ENCODE measurements at regions not wholly inside any gene's neighbourhood (a gene's known extent, or its start where the extent isn't known, plus 50 kb on each side); places are given as distances from the start of the nearest gene placed in this dataset.
A peak's percentile ranks its signal among the peaks of the same experiment; 100 is the strongest.

DNA sequence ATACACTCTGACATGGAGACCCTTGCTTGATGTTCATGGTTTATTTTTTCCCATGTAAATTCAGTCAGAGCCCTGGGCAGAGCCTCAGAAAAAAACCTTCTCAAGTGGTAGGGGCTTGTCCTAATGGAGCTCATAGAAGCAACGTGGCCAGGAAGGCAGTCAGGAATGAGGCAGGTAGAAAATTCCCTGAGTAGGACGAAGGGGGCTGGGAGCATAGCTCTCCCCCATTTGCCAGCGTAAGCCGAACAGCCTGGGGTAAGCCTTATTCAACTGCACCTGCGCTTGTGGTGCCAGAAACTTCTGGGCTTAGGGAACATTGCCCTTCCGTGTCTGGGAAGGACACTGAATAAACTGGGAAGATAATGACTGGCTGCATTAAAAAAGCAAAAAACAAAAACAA, 238.5 kb upstream of the ROPN1 start:
- no peak overlapping the region for H3K4me2 ChIP-seq
- no peak for TF ChIP-seq Cebpa-rat (IDR thresholded peaks at IDR 0.05)
- no peak overlapping the region for H3K4me3 ChIP-seq
- peaks cover 6% of the 10 kb centered on the region; the same call in 1 of the 2 replicates for H3K9me3 ChIP-seq
- no peaks in the 10 kb centered on the region for H3K4me1 ChIP-seq
- no peak overlapping the region for H3K27ac ChIP-seq
- H3K9ac ChIP-seq = no peak overlapping the region
- H4K20me1 ChIP-seq = 0 out of 2 replicates have a peak, but pooled peaks cover 5% of the 10 kb centered on the region
- H3K27me3 ChIP-seq = no peaks in the 10 kb centered on the region
- peaks cover 9% of the 10 kb centered on the region; the same call in 1 of the 2 replicates for H3K36me3 ChIP-seq

DNA sequence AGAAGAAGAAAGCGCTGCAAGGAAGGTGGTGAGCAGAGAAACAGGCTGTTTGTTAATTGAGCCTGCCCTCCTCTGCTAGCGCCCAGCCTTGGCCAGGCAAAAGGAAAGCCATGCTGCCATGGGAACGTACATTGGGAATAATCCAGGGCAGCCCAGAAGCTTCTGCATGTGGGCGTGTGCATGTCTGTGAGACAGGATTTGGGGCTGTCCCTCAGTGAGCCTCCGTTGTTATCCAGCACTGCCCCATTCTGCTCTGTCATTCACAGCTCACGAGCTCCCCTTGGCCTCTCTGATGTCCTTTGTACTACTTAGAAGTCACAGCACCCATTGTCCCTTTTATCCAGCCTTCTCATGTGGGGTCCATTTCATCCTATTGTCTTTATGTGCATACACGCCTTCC, 239.1 kb upstream of the ROPN1 start:
- no peak for TF ChIP-seq Cebpa-rat (IDR thresholded peaks at IDR 0.05)
- Histone ChIP-seq H3K27ac (no peak overlapping the region), H3K4me3 (no peak overlapping the region), H3K27me3 (no peaks in the 10 kb centered on the region), H3K4me1 (no peaks in the 10 kb centered on the region), H4K20me1 (0 out of 2 replicates have a peak, but pooled peaks cover 5% of the 10 kb centered on the region), H3K9ac (no peak overlapping the region), H3K4me2 (no peak overlapping the region), H3K9me3 (peaks cover 6% of the 10 kb centered on the region; the same call in 1 of the 2 replicates), H3K36me3 (peaks cover 12% of the 10 kb centered on the region; the same call in 1 of the 2 replicates)

DNA sequence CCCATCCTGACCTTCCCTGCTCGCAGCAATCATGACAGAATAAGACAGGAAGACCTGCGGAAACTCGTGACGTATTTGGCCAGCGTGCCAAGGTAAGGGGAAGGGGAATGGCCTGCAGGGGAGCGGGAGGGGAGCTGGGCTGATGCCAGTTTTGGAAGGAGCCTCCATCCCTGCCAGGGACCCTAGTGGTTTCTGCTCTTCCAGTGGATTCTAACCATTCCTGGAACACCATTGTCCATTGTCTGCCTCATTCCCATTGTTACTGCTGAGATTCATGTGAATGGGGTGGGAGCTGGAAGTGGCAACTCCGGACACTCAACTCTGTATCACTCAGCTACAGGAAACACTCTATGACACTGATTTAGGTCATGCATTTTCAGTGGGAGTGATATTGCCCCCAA, 242.9 kb upstream of the ROPN1 start:
- no peaks in the 10 kb centered on the region for H3K4me1 ChIP-seq
- H4K20me1 ChIP-seq = no peaks in the 10 kb centered on the region
- no peaks in the 10 kb centered on the region for H3K27me3 ChIP-seq

DNA sequence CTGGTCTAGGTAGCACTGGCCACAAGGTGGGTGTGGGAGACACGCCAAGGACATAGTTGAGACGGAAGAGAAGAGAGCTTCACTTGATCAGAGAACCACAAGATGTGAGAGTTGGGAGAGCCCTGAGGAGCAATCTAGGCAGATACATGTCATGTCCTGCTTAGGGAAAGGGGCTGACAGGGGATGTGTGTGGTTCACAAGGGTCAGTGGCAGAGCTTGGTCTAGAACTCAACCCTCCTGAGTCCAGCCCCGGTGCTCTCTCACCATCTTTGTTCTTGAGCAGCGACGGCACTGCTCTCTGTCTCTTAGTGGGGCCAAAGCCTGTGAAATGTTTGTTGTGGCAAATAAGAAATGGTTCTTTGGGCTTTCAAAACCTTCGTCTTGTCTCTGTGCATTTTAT, 243.5 kb upstream of the ROPN1 start:
- Histone ChIP-seq H3K9me3 (no peaks in the 10 kb centered on the region), H3K36me3 (peaks cover 17% of the 10 kb centered on the region; the same call in 1 of the 2 replicates), H3K4me1 (no peaks in the 10 kb centered on the region), H3K9ac (no peak overlapping the region), H3K27me3 (no peaks in the 10 kb centered on the region), H3K4me2 (no peak overlapping the region), H3K27ac (no peak overlapping the region), H3K4me3 (no peak overlapping the region), H4K20me1 (no peaks in the 10 kb centered on the region)
- no peak for TF ChIP-seq Cebpa-rat (IDR thresholded peaks at IDR 0.05)

More for the DNA sequence above, 242.9 kb upstream of the ROPN1 start:
- peaks cover 12% of the 10 kb centered on the region; the same call in 1 of the 2 replicates for H3K36me3 ChIP-seq
- H3K9me3 ChIP-seq = no peaks in the 10 kb centered on the region
- H3K27ac ChIP-seq = no peak overlapping the region
- no peak overlapping the region for H3K4me2 ChIP-seq
- H3K4me3 ChIP-seq = no peak overlapping the region
- no peak overlapping the region for H3K9ac ChIP-seq
- TF ChIP-seq Cebpa-rat (IDR thresholded peaks at IDR 0.05) = no peak

DNA sequence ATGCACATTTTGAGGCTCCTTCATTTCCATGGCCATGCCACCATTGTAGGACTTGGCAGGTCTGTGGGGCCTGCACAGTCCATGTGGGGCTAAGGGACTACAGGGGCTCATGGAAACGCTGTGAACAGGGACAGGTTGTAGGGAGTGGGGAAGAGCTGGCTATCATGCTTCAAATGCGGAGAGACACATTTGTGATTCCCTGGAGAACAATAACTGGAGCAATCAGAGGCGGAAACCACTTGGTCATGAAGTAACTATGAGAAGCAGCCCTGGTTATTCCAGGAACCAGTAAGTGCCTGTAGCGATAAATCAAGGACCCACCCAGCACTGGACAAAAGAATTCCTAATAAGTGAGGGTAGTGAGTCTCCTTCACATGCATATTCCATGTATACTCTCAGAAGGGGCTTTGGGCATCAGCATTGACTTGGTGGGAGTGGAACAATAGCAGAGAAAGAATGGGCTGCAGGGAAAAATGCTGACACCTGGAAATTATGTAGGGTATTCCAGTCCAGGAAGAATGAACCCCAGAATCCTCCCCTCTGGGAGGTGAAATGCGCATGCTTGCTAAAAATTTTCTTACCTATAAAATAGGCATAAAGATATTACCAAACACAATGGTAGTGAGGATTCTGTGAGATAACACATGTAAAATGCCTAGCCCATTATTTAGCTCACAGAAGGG, 251.4 kb upstream of the ROPN1 start:
- Histone ChIP-seq H3K9me3 (no peaks in the 10 kb centered on the region), H3K27ac (no peak overlapping the region), H3K4me3 (no peak overlapping the region), H3K4me2 (no peak overlapping the region), H4K20me1 (no peaks in the 10 kb centered on the region), H3K27me3 (no peaks in the 10 kb centered on the region), H3K36me3 (peaks cover 7% of the 10 kb centered on the region; the same call in 1 of the 2 replicates), H3K9ac (no peak overlapping the region), H3K4me1 (peaks cover 3% of the 10 kb centered on the region)
- no peak for TF ChIP-seq Cebpa-rat (IDR thresholded peaks at IDR 0.05)

DNA sequence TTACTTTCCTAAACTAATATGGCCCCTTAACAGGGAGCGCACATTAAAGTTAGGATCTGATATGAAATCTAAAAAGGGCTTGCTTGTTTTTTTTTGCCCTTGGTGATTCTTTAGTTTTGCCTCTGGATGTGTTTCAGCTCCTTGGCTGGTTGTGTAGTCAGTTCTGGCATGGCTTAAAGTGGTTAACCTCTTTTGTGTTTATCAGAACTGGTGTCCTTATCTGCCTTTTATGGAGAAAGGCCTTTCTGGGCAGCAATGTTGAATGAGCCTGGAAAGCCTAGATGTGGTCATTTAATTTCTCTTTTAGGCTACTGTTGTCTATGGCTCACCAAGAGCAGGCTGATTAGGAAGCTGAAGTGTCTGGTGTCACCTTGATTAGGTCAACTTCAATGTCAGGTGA, 254.5 kb upstream of the ROPN1 start:
- Histone ChIP-seq H3K27ac (no peak overlapping the region), H4K20me1 (0 out of 2 replicates have a peak, but pooled peaks cover 14% of the 10 kb centered on the region), H3K9me3 (no peaks in the 10 kb centered on the region), H3K4me1 (peaks cover 33% of the 10 kb centered on the region), H3K4me3 (no peak overlapping the region), H3K27me3 (no peaks in the 10 kb centered on the region), H3K36me3 (no peaks in the 10 kb centered on the region; the same call in 1 of the 2 replicates), H3K4me2 (no peak overlapping the region), H3K9ac (no peak overlapping the region)
- TF ChIP-seq Cebpa-rat (IDR thresholded peaks at IDR 0.05) = no peak

DNA sequence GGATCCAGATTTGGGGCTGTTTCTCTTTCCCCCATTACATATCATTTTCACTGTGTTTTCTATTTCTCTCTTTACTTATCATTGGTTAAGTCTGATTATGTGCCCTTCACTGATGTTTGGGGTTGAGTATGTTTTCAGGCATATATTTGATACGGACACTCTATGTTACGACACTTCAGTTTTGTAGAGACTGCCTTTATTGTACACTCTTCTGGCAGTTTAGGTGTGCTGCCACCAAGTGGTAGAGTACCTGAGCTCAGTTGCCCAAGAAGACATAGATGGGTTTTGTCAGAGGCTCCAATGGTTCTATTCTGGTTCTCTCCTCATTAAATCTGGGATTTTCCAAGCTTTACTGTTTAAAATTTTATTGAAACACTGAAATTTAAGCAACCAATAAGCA, 255.0 kb upstream of the ROPN1 start:
- H3K4me3 ChIP-seq = no peak overlapping the region
- no peak for TF ChIP-seq Cebpa-rat (IDR thresholded peaks at IDR 0.05)
- H3K36me3 ChIP-seq = no peaks in the 10 kb centered on the region; the same call in 1 of the 2 replicates
- H3K9me3 ChIP-seq = no peaks in the 10 kb centered on the region
- H4K20me1 ChIP-seq = 0 out of 2 replicates have a peak, but pooled peaks cover 14% of the 10 kb centered on the region
- no peaks in the 10 kb centered on the region for H3K27me3 ChIP-seq
- peaks cover 37% of the 10 kb centered on the region for H3K4me1 ChIP-seq
- no peak overlapping the region for H3K27ac ChIP-seq
- no peak overlapping the region for H3K4me2 ChIP-seq
- no peak overlapping the region for H3K9ac ChIP-seq

DNA sequence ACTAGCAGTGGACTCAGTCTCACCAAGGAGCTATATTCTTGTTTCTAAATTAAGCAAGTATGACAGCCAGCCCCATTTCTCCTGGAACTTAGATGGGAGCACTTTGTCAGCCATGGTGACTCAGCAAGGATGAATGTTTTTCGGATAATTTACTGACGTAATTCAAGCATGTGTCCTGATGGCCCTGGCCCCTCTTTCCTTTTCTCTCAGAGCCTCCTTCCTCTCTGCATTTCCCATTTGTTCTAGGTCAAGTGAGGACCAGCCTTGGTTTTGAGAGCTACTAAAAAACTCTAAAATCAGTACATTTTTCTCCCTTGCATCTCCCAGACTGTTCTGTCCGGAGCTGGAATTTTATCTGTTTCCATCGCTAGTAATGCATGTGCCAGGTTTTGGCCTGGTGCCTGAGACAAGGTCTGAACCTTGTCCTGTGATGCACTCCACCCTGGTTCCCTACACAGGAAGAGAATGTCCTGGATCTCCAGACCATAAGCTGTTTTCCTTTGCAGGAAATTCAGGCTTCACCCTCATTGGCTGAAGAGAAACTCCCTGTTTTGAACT, 256.6 kb upstream of the ROPN1 start:
- Histone ChIP-seq H3K36me3 (no peaks in the 10 kb centered on the region), H3K9me3 (no peaks in the 10 kb centered on the region), H3K27me3 (no peaks in the 10 kb centered on the region), H3K27ac (no peak overlapping the region), H3K4me2 (peak overlapping the region; percentile 83; the same call in 1 of the 2 replicates), H4K20me1 (0 out of 2 replicates have a peak, but pooled peaks cover 14% of the 10 kb centered on the region), H3K4me1 (peaks cover 43% of the 10 kb centered on the region), H3K4me3 (no peak overlapping the region), H3K9ac (no peak overlapping the region)
- TF ChIP-seq Cebpa-rat (IDR thresholded peaks at IDR 0.05) = no peak

DNA sequence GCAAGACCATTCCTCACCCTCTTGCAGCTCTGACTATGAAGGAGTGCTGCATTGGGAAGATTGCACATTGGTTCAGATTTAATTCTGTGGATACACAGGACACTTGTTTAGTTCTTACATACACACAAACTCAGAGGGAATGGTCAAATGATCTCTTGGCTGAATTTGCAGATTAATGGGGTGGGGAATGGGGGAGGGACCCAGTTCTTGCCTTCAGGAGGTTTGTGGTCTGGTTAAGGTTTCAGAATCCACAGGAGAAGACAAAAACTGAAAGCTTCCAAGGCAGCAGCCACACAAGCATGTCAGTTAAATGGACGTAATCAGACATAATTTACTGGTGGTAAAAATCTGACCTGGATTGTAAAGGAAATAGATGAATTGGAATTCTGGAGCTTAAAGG, 257.1 kb upstream of the ROPN1 start:
- Histone ChIP-seq H3K9me3 (no peaks in the 10 kb centered on the region), H3K4me2 (peak overlapping the region; percentile 83)

DNA sequence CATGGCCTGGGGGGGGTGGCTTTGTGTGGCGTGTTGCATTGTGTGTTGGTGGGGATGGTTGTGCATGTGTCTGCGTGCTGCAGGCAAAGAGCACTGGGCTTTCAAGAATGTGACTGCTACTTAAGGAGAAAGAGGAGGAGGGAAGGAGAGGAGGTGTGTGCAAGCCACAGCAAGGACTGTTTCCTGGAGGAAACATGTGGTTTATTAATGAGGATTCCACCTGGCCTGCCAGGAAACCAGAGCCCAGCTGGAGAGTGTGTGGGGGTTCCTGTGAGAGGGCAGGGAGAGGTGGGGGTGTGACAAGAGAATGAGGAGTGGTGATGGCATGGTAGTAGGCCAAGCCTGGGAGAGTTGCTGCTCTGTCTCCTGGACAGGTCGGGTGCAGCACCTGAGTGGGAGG, 258.1 kb upstream of the ROPN1 start:
- no peak for TF ChIP-seq Cebpa-rat (IDR thresholded peaks at IDR 0.05)
- no peak overlapping the region for H3K9ac ChIP-seq
- peak overlapping the region; percentile 83 for H3K4me2 ChIP-seq

More for the DNA sequence above, 257.1 kb upstream of the ROPN1 start:
- Histone ChIP-seq H3K4me1 (peaks cover 43% of the 10 kb centered on the region), H3K36me3 (no peaks in the 10 kb centered on the region), H3K4me3 (no peak overlapping the region), H3K27ac (no peak overlapping the region), H3K27me3 (no peaks in the 10 kb centered on the region), H4K20me1 (0 out of 2 replicates have a peak, but pooled peaks cover 14% of the 10 kb centered on the region), H3K9ac (no peak overlapping the region)
- TF ChIP-seq Cebpa-rat (IDR thresholded peaks at IDR 0.05) = no peak

More for the DNA sequence above, 258.1 kb upstream of the ROPN1 start:
- Histone ChIP-seq H3K27ac (no peak overlapping the region), H4K20me1 (0 out of 2 replicates have a peak, but pooled peaks cover 14% of the 10 kb centered on the region), H3K4me1 (peaks cover 43% of the 10 kb centered on the region), H3K4me3 (no peak overlapping the region), H3K36me3 (no peaks in the 10 kb centered on the region), H3K9me3 (no peaks in the 10 kb centered on the region), H3K27me3 (no peaks in the 10 kb centered on the region)

Data from BLaER1 (cell line).